HepG2 (cell line): ENCODE measurements at regions not wholly inside any gene's neighbourhood (a gene's known extent, or its start where the extent isn't known, plus 50 kb on each side); places are given as distances from the start of the nearest gene placed in this dataset.

Experiments
- ATAC-seq: fragments of 200-7000 bp; cut with Tn5 transposase; 3 replicates; pipeline ENCODE4 v1.9.1; 2020; ENCODE audit warnings: mild to moderate bottlenecking, moderate library complexity
- BruUV-seq: library from RNA; stranded (reverse); fragments of 400-500 nt; replicated peaks from 2 replicates; lab custom pipeline; 2021; lab: Mats Ljungman, UMichigan
- CTCF ChIA-PET: fragments of 300-600 bp; formaldehyde crosslinking; extraction: SDS; loops from one replicate; lab custom pipeline; 2021; ENCODE audit warnings: low total read pairs, inconsistent platforms, low intra/inter-chr PET ratio; lab: Yijun Ruan, JAX
- POLR2A ChIA-PET: fragments of 350-600 bp; sonication (Branson Sonifier 250); formaldehyde crosslinking; loops from one replicate; lab custom pipeline; 2020; ENCODE audit warnings: antibody characterized with exemption, inconsistent platforms; lab: Yijun Ruan, JAX
- DNase-seq: peaks from one replicate; pipeline ENCODE4 v3.0.0-alpha.2; 2015; ENCODE audit warnings: low spot score
- FAIRE-seq: peaks from 3 replicates; lab custom pipeline; 2011; peaks lifted over from hg19 to GRCh38; lab: Jason Lieb, UNC
- H2AFZ ChIP-seq: one replicate; pipeline ENCODE4 v1.6.1; 2011; ENCODE audit warnings: low read length, inconsistent platforms
- H3K27ac ChIP-seq: fragments of 300-600 bp; 3 replicates; pipeline ENCODE4 v1.8.0; 2011; ENCODE audit warnings: mixed run types, mild to moderate bottlenecking, mixed read lengths, low read length, inconsistent platforms; ENCODE audit not compliant: insufficient read depth; ENCODE audit errors: extremely low read length
- H3K27me3 ChIP-seq, 2 experiments: fragments of 200-600 bp in 1 of 2; 2 replicates in 1 of 2; 3 replicates in 1 of 2; pipeline versions ENCODE4 v1.6.0 to v1.8.0; 2011; ENCODE audit warnings: low read length in 2 of 2, mild to moderate bottlenecking in 2 of 2, moderate library complexity in 2 of 2, inconsistent platforms in 1 of 2; ENCODE audit not compliant: insufficient read depth in 2 of 2, control insufficient read depth in 1 of 2
- H3K36me3 ChIP-seq, 2 experiments: fragments of 200-600 bp in 1 of 2; replicated peaks in 1 of 2; 2 replicates in 1 of 2; 3 replicates in 1 of 2; pipeline versions ENCODE4 v1.5.1 to v1.8.0; 2011; ENCODE audit warnings: low read length in 2 of 2, inconsistent platforms in 1 of 2; ENCODE audit not compliant: insufficient read depth in 2 of 2, control insufficient read depth in 1 of 2
- H3K4me1 ChIP-seq: 2 replicates; pipeline ENCODE4 v1.5.1; 2012; ENCODE audit warnings: low read length, inconsistent platforms; ENCODE audit not compliant: insufficient read depth
- H3K4me2 ChIP-seq: 2 replicates; pipeline ENCODE4 v1.6.0; 2011; ENCODE audit warnings: low read depth, low read length, inconsistent platforms
- H3K4me3 ChIP-seq, 3 experiments: fragments of 200-600 bp in 1 of 3; sonication (generic), shearing (Covaris generic) in 1 of 3; replicated peaks in 1 of 3; 2 replicates each; pipeline ENCODE4 v1.5.1; 2011 to 2016; ENCODE audit warnings: low read length in 3 of 3, inconsistent platforms in 2 of 3, low read depth in 2 of 3, mild to moderate bottlenecking in 2 of 3, control low read depth in 1 of 3, mixed read lengths in 1 of 3; ENCODE audit not compliant: insufficient read depth in 1 of 3
- H3K79me2 ChIP-seq: one replicate; pipeline ENCODE4 v1.6.1; 2011; ENCODE audit warnings: low read length, inconsistent platforms; ENCODE audit not compliant: insufficient read depth
- H3K9ac ChIP-seq: 2 replicates; pipeline ENCODE4 v1.6.0; 2011; ENCODE audit warnings: mild to moderate bottlenecking, low read depth, low read length, inconsistent platforms; ENCODE audit not compliant: insufficient read depth
- H3K9me3 ChIP-seq: 2 replicates; pipeline ENCODE4 v1.5.1; 2012; ENCODE audit warnings: mild to moderate bottlenecking, low read length
- H4K20me1 ChIP-seq: 2 replicates; pipeline ENCODE4 v1.6.0; 2011; ENCODE audit warnings: inconsistent platforms, mild to moderate bottlenecking, low read length, moderate library complexity; ENCODE audit not compliant: insufficient read depth
- HDAC2 ChIP-seq: sonication (generic); formaldehyde crosslinking; IDR thresholded peaks from 2 replicates; pipeline ENCODE4 v1.4.0; 2020; ENCODE audit warnings: missing genetic modification reagents
- KMT2B ChIP-seq: IDR thresholded peaks from 2 replicates; pipeline ENCODE4 v1.6.1; 2016; ENCODE audit warnings: missing genetic modification reagents, missing compliant biosample characterization
- ONECUT2 ChIP-seq: sonication (generic); formaldehyde crosslinking; IDR thresholded peaks from 2 replicates; pipeline ENCODE4 v1.4.0; 2020; ENCODE audit warnings: missing genetic modification reagents
- PAXIP1 ChIP-seq: sonication (generic); formaldehyde crosslinking; conservative IDR thresholded peaks from 2 replicates; pipeline ENCODE4 v1.4.0; 2020; ENCODE audit warnings: mild to moderate bottlenecking, missing genetic modification reagents, moderate library complexity
- SATB2 ChIP-seq: sonication (generic); formaldehyde crosslinking; IDR thresholded peaks from 2 replicates; pipeline ENCODE4 v1.5.0; 2020; ENCODE audit warnings: missing genetic modification reagents
- STAT5B ChIP-seq: sonication (generic); formaldehyde crosslinking; IDR thresholded peaks from 2 replicates; pipeline ENCODE4 v1.4.0; 2020; ENCODE audit warnings: missing genetic modification reagents
- U2AF1 ChIP-seq: fragments of 200-400 bp; formaldehyde crosslinking; optimal IDR thresholded peaks from 2 replicates; pipeline ENCODE3; 2017; ENCODE audit warnings: mild to moderate bottlenecking, low read depth, low read length
- ZNF230 ChIP-seq: sonication (generic); formaldehyde crosslinking; IDR thresholded peaks from 2 replicates; pipeline ENCODE4 v1.4.0; 2020; ENCODE audit warnings: mild to moderate bottlenecking, missing genetic modification reagents
- ZNF546 ChIP-seq: sonication (generic); formaldehyde crosslinking; conservative IDR thresholded peaks from 2 replicates; pipeline ENCODE4 v1.8.1; 2023; ENCODE audit warnings: mild to moderate bottlenecking, missing genetic modification reagents
- ZNF605 ChIP-seq: sonication (generic); formaldehyde crosslinking; IDR thresholded peaks from 2 replicates; pipeline ENCODE4 v1.8.0; 2022; ENCODE audit warnings: mild to moderate bottlenecking, missing genetic modification reagents
- ZNF607 ChIP-seq: sonication (generic); formaldehyde crosslinking; IDR thresholded peaks from 2 replicates; pipeline ENCODE4 v1.5.1; 2020; ENCODE audit warnings: missing genetic modification reagents, mild to moderate bottlenecking, borderline replicate concordance
- WGBS: methylation state at CpG from one replicate; pipeline ENCODE4 v1.1.6; 2017; ENCODE audit warnings: low lambda C conversion rate; 5-methylcytosine and 5-hydroxymethylcytosine counted together
- in situ Hi-C: cut with HindIII; loops from 2 replicates; pipeline ENCODE4 v1.10.0; 2017; ENCODE audit warnings: low pct_unique_long_range_greater_than_20kb; ENCODE audit not compliant: extremely low pct_ligation_motif_present
- intact Hi-C: fragments of 100-400 bp; cut with micrococcal nuclease; formaldehyde crosslinking; loops from one replicate; pipeline ENCODE4 v1.10.0; 2022; ENCODE audit not compliant: unreplicated experiment
- TF ChIP-seq, protein P1 (sequence below): sonication (generic); formaldehyde crosslinking; IDR thresholded peaks from 2 replicates; pipeline ENCODE4 v1.4.0; 2020; ENCODE audit warnings: missing genetic modification reagents

GRCh38 chr3:163139600-163139999 is 1643.0 kb downstream of the OTOL1 start:
- ChIA-PET POLR2A (no interaction called here), CTCF (no interaction called here)
- Histone ChIP-seq H3K27ac (no peak overlapping the region), H3K79me2 (no peaks in the 10 kb centered on the region), H3K36me3 (no peaks in the 10 kb centered on the region), H3K4me2 (no peak overlapping the region), H3K9me3 (peaks cover 26% of the 10 kb centered on the region), H2AFZ (no peak overlapping the region), H4K20me1 (no peaks in the 10 kb centered on the region), H3K27me3 (no peaks in the 10 kb centered on the region), H3K4me3 (no peak overlapping the region), H3K9ac (no peak overlapping the region), H3K4me1 (no peaks in the 10 kb centered on the region)
- no TSS peak for BruUV-seq
- no peak for DNase-seq
- WGBS: 19% methylated on average over 4 of the region's 4 CpGs
- ATAC-seq: no peak
- in situ Hi-C loops (no loop called here), intact Hi-C loops (no loop called here)
- no peak for TF ChIP-seq PAXIP1 (CRISPR knock-in tag)
- TF ChIP-seq ZNF230 (CRISPR knock-in tag): no peak
- TF ChIP-seq HDAC2 (CRISPR knock-in tag): no peak
- no peak for TF ChIP-seq ZNF605 (CRISPR knock-in tag)
- TF ChIP-seq U2AF1: no peak
- no peak for TF ChIP-seq ZNF607 (CRISPR knock-in tag)
- TF ChIP-seq ONECUT2 (CRISPR knock-in tag): no peak
- no peak for TF ChIP-seq STAT5B (CRISPR knock-in tag)
- TF ChIP-seq, protein P1, sequence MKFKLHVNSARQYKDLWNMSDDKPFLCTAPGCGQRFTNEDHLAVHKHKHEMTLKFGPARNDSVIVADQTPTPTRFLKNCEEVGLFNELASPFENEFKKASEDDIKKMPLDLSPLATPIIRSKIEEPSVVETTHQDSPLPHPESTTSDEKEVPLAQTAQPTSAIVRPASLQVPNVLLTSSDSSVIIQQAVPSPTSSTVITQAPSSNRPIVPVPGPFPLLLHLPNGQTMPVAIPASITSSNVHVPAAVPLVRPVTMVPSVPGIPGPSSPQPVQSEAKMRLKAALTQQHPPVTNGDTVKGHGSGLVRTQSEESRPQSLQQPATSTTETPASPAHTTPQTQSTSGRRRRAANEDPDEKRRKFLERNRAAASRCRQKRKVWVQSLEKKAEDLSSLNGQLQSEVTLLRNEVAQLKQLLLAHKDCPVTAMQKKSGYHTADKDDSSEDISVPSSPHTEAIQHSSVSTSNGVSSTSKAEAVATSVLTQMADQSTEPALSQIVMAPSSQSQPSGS (CRISPR knock-in tag): no peak
- no peak for TF ChIP-seq ZNF546 (CRISPR knock-in tag)
- TF ChIP-seq KMT2B (CRISPR knock-in tag): no peak
- TF ChIP-seq SATB2 (CRISPR knock-in tag): no peak
- TF ChIP-seq, all 625 proteins: peak for 0
- FAIRE-seq: no peak
